ENCODE measurements at regions not wholly inside any gene's neighbourhood (a gene's known extent, or its start where the extent isn't known, plus 50 kb on each side); places are given as distances from the start of the nearest gene placed in this dataset.
"Not testable (repeated sequence)": the region's sequence is repeated elsewhere in the genome, so short reads cannot be mapped to it uniquely, and the experiment has no call there.

GRCh38 chr6:6952927-6953326 is 154.8 kb upstream of the RREB1 start:
- DNase-seq, result not testable (repeated sequence)

GRCh38 chr6:6960571-6961251 is 147.1 kb upstream of the RREB1 start:
- no peak for DNase-seq

- no peak for DNase-seq
Measured at GRCh38 chr6:6962086-6962485, 145.7 kb upstream of the RREB1 start.

- DNase-seq, result no peak
Measured at GRCh38 chr6:6962699-6963098, 145.1 kb upstream of the RREB1 start.

GRCh38 chr6:6963390-6963789 is 144.4 kb upstream of the RREB1 start:
- DNase-seq, result not testable (repeated sequence)

DNA sequence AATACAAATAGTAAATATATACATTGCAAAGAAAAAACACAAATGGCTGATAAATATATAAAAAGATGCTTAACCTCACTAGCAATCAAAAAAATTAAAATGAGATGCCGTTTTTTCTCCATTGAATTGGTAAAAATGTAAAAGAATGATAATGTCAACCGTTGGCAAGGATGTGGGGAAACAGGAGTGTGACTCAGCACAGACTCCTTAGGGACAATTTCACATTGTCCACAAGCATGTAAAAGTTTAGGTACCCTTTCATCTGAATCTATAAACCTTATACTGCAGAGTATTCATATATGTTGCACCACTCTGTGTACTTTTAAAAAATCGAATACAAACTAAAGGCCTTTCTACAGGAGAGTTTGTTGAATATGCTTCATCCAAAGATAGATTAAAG is 143.1 kb upstream of the RREB1 start:
- no peak for DNase-seq

- DNase-seq, result no peak
Measured at GRCh38 chr6:6966127-6966526, 141.6 kb upstream of the RREB1 start.

DNA sequence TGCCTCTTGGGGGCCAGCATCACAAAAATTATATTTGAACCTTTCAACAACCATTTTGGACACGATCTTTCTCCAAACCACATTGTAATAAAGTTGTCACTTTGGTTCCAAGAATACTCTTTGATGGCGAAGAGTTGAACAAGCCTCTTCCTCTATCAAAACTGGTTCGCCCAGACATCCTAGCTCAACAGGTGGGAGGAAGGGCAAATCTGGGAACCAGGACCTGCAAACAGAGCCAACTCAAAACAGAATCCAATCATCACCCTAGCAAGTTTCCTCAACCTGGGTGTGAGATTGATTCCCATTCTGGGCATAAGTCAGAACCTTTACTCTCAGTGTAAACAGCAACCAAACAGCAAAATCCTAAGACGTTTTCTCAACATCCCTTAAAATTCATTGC is 141.2 kb upstream of the RREB1 start:
- DNase-seq, result no peak

GRCh38 chr6:6968357-6968730 is 139.4 kb upstream of the RREB1 start:
- no peak for DNase-seq

DNA sequence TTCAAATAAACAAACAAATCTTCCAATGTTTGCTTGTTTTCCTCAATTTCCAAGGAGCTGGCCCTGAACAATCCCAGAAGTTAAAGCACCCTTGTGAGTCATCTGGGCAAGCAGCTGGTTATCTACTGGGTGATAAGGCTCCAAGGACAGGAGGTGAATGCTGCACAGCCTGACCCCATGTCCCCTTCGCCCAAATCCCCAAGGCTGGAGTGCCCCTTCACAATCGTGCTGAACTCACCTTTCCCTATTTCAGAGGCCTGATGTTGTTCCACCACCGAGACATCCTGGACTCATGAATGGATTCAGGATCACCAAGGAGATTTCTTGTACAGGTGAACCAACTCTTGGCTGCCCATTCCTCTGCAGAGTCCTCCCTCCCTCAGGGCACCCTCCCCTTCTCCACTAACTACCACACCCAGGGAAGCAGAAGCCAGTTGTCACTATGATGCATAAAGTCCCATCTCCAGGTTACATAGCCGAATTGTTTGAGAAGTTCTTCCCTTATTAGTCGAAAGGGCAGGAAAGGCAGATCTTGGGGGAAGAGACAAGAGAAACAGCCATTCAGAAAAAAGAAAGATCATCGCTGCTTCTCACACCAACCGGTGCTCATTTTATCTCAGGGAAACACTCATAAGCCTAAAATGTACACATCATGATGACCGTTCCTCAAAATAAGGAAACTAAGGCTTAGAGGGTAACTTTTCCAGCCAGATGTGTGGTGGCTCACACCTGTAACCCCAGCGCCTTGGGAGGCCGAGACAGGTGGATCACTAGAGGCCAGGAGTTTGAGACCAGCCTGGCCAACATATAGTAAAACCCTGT is 138.8 kb upstream of the RREB1 start:
- no peak for DNase-seq

- no peak for DNase-seq
Measured at GRCh38 chr6:6969761-6970223, 138.0 kb upstream of the RREB1 start.

DNA sequence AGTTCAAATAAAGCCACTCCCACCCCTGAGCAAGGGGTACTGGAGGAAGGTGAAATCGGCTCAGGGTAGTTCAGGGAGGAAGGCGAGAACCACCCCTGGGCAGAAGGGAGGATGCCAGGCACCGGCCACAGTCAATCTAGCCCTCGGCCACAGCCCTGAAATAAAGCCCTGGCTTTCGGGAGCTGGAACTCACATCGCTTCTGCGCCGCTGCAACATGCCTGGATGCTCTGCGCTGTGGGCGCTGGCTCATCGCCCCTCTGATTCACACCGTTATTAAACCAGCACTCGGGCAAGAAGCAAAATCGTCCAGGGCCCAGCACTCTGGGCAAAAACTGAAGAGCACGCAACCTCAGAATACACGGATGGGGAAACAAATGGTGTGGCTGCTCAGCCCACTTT is 136.9 kb upstream of the RREB1 start:
- DNase-seq, result no peak

GRCh38 chr6:6971369-6971768 is 136.4 kb upstream of the RREB1 start:
- no peak for DNase-seq

- DNase-seq, result no peak
Measured at GRCh38 chr6:6972456-6972855, 135.3 kb upstream of the RREB1 start.

- DNase-seq, result no peak
Measured at GRCh38 chr6:6973721-6974120, 134.0 kb upstream of the RREB1 start.

- no peak for DNase-seq
Measured at GRCh38 chr6:6975459-6976111, 132.2 kb upstream of the RREB1 start.

GRCh38 chr6:6976193-6976592 is 131.6 kb upstream of the RREB1 start:
- DNase-seq, result no peak

- DNase-seq, result no peak
Measured at GRCh38 chr6:6978731-6979130, 129.0 kb upstream of the RREB1 start.

- no peak for DNase-seq
Measured at GRCh38 chr6:6980999-6981597, 126.7 kb upstream of the RREB1 start.

DNA sequence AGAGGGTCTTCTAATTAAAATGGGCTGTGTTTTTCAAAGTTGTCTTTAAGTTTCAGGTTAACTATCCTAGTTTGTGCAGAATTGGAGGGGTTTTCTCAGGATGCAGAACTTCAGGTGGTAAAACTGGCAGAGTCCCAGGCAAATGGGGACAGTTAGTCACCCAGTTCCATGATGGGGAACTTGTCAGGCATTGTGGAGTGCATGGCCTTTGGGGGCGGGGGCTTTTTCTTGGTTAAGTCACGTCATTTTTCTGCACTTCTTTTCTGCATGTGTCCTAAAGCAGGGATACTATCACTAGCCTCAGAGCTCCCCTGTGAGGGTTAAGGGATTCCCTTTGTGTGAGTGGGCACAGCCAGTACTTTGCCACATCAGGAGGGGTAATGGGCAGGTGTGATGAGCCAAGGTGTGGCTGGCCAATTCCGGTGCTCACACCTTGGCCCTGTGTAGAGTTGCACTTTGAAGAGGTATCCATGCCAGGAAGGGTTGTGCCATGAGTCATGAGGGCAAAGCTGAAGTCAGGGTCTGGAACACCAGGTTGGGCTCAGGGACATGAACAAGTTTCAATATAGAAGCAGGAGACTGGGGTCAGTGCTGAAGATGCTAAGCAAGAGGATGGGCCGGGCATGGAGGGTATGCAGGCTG is 126.0 kb upstream of the RREB1 start:
- DNase-seq, result no peak

GRCh38 chr6:6982663-6983062 is 125.1 kb upstream of the RREB1 start:
- DNase-seq, result no peak

DNA sequence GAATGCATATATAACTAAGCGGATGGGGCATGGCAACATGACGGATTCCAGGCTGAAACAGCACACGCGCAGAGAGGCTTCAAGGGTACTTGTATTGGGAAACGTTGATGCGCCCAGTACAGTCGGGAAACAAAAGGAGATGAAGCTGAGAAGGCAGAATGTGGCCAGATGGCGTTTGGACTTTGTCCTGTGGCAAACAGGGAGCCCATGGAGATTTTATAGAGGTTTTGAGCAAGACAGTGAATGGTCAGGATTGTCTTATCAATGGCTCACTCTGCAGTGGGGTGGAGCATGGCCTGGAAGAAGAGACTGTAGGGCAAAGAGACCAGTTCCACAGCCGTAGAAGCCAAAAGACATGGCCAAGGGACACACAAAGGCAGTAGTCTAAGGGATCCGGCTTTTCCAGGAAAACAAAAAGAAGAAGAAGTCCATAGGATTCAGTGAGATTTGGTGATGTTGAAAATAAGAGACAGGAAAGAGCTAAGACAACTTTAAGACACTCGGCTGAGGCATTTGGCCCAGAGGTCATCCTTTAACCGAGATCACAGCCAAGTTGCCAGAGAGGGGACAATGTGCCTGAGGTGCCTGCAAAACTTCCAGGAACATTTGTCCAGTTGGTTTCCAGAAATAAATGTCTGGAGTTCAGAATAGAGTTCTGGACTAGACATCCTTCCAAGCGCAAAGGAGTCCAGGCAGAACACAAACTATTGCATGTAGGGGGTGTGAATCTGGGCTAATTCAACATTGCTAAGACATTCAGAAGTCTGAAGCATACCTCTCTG is 123.0 kb upstream of the RREB1 start:
- no peak for DNase-seq

All from right forelimb (tissue), 1 donor.